ENCODE measurements at regions not wholly inside any gene's neighbourhood (a gene's known extent, or its start where the extent isn't known, plus 50 kb on each side); places are given as distances from the start of the nearest gene placed in this dataset.
"Not testable (repeated sequence)": the region's sequence is repeated elsewhere in the genome, so short reads cannot be mapped to it uniquely, and the experiment has no call there.

DNA sequence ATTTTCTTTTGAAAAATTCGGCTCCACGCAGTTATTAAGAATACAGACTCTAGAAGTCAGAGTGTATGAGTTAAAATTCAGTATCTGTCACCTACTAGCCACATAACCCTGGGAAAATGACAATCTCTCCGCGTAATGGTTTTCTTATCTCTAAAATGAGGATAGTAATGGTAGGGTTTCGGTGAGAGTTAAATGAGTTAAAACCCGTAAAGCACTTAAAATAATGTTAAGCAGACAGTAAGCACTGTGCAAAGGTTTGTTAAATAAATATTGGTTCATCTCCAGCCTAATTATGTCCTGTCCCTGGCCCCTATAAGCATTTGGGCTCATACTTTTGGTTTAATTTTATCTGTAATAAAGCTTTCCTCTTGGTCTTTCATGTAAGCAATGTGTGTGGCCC lies 350.8 kb upstream of the GRIA3 start:
- no peak for DNase-seq

DNA sequence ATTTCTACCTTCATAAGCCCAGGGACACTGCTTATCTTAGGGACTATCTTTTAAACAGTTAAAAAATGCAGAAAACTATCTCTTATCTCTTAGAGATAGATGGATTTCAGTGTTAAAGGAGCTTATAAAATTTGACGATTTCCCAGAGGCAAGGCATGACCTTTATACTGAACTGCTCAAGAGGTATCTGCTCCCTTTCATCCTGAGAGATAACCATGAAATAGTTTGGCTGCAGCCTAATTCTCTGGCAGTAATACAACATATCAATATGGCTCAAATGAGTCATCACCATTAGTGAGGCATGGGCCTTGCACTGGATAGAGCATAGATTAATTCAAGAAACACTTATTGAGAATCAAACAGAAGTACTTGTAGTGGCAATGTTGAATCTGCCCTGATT lies 348.2 kb upstream of the GRIA3 start:
- no peak for DNase-seq

DNA sequence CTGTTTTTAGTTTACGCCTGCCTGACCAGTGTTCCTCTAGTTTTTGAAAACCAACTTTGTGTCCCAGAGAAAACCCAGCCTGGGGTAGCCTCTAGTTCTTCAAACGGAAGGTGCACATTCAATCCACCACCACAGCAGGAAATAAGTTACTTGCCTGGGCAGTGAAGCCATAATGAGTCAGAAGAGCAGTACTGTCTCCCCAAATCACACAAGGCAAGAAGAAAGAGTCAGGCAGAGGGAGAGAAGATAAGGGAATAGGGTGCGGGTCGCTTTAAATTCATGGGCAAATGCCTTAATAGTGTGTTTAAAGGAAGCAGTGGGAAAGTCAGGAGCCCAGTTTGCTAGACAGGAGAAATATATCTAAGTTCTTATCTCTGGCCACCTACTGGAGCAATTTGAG lies 333.8 kb upstream of the GRIA3 start:
- DNase-seq: no peak

DNA sequence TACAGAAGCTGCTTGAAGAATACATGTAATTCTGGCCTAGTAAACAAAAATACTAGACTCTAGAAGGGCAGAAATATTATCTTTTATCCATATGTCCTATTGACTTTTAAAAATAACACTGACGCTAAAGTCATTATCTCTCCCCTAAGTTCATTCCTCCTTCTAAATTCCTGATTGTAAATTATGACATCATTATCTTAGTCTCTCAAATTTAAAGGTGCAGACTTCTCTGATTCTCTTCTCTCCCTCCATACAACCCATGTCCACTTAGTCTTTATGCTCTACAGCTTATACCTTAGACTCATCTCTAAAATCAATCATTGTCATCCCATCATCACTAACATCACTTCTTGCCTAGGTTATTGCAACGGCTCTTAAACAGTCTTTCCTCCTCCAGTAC lies 327.9 kb upstream of the GRIA3 start:
- DNase-seq: no peak

DNA sequence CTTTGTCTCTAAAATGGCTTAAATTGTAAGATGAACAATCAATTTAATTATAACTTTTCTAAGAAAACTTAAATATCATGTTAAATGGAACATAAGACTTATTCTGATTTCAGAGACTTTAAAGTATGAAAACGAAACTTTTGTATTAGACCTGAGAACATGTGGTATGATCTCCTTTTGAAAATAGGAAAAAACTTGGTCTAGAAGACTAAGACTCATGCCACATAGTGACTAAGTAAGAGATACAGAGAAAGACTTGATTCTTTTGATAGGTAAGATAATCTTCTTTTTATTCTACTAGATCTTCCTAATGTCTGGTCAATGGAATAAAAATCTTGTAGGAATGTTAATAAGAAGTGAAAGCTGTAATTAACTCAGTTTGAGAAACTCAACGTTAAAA lies 326.3 kb upstream of the GRIA3 start:
- no peak for DNase-seq

DNA sequence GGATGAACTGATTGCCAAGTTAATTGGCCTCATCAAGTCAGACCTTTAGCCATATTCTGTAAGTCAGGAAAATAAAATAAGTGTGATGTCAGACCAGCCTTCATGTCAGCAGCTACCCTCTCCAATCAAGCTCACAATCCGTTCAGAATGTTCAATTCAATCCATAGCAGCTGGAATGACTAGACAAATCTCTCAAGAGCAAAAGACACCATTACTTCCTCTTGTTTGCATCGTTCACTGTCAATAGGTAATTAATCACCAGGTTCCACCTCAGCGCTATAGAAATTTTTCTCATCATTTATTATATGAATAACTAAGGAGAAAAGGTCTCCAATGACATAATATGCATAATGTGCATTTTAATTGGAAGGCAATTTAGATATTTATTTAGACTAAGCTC lies 321.0 kb upstream of the GRIA3 start:
- DNase-seq: no peak

DNA sequence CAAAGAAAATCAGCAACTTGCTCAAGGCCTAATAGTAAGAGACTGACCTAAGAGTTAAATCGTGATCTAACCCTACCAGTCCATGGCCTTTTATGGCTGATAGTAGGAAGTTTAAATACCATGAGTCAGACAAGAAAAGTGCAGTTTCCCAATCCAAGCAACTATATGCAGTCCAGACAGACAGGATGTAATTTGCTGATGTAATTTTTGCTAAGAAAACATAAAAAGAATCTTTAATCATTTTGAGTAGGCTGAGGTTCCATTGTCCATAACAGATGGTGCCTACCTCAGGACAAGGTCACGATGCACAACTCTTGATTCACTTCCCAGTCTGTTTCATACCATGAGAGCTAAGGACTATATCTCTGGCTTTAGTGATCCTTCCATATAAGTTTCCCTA lies 317.5 kb upstream of the GRIA3 start:
- no peak for DNase-seq

DNA sequence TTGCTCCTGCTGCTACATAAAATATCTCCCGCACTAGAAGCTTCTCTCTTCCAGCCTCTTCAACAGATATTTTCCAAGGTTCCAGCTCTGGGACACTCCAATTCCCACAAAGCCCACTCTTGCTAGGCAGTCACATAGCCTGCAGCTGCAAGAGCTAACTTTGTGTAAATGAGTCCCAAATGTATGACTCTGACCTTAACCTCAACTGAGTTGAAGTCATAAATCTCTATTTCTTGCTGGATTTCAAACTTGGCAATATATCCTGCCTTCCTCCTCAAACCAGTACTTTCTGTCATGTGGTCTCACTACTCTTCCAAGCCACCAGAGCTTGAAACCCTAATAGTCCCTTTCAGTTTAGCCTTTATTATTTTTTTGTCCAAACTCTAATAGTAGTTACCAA lies 315.4 kb upstream of the GRIA3 start:
- DNase-seq: no peak

DNA sequence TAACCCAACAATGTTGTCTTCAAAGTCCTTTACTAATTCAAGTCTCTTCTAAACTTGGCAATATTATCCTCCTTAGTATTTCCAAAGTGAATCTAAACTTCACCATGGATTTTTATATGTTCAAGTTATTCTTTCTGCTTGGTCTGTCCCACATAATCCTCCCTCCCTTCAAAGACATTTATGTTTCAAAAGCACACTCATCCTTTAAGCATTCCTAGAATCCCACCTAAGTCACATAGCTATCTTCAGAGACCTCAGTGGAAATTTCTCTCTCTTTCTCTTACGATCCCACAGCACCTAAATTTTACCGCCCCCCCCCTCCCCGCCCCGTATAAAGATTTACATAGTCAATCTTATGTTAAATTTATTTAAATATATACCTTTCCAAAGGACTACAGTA lies 314.9 kb upstream of the GRIA3 start:
- DNase-seq: no peak

DNA sequence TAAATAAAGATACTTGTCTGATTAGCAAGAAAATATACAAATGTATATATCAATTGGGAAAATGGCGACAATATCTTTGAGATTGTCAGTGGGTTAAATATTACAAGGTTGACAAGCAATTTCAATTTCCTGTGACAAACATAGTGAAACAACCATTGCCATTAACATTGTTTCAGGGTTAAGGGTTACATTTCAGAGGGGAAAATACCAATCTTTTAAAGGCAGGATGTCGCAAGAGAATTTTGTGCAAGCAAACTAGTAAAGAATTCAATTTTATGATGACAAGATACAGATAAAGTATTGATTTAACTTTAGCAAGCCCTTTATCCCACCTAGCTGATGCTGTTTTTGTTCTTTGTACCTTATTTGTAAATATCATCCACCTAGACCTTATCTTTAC lies 305.8 kb upstream of the GRIA3 start:
- no peak for DNase-seq

DNA sequence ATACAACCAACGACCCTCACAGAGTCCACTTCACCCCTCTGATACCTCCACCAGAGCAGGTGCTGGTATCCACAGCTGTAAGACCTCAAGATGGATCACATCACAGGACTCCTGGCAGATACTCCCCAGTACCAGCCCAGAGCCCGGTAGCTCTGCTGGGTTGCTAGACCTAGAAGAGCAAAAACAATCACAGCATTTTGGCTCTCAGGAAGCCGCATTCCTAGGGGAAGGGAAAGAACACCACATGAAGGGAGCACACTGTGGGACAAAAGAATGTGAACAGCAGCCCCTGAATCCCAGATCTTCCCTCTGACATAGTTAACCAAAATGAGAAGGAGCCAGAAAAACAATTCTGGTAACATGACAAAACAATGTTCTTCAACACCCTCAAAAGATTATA lies 303.1 kb upstream of the GRIA3 start:
- no peak for DNase-seq

DNA sequence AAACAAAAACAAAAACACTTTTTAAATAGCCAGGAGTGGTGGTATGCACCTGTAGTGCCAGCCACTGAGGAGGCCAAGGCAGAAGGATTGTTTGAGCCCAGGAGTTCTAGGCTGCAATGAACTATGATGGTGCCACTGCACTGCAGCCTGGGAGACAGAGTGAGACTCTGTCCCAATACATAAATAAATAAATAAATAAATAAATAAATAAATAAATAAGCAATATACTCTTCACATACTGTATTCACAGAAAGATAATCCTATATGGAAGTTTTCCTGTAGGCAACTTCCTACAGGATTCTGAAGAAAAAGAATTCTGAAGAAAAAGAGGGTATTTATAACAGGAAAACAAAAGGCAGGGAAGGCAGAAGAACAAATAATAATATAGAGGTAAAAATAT lies 293.3 kb upstream of the GRIA3 start:
- no peak for DNase-seq

DNA sequence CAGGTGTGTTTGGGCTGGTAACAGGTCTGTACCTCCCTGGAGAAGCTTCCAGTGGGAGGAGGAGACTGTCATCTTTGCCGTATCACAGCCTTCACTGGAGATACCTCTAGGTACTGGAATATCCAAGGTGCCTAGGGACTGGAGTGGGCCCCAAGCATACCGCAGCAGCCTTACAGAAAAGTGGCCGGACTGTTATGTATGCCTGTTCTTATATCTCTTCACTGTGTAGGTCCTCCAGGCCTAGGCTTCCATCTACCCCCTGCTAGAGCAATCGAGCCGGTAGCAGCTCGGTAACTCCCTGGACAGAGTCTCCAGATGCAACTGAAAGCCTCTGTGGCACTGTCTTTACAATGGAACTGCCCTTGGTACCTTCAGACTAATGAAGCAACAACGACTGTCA lies 277.4 kb upstream of the GRIA3 start:
- DNase-seq: no peak

DNA sequence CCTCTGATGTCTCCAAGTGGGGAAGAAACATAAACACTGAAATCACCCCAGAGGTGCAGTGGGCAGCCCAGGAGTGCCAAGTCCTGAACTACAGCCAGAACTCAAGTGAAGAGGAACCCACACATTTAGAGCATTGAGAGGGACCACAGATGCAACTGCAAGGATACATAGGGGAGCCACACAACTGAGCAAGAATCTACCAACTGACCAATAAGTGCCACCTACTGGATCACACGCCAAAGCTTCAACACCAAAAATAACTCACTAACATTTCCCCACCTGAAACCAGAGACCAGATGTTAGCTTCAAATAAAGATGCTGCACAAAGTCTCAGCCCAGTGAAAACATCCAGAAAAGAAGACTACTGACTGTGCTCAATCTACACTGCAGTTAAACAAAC lies 276.7 kb upstream of the GRIA3 start:
- no peak for DNase-seq

DNA sequence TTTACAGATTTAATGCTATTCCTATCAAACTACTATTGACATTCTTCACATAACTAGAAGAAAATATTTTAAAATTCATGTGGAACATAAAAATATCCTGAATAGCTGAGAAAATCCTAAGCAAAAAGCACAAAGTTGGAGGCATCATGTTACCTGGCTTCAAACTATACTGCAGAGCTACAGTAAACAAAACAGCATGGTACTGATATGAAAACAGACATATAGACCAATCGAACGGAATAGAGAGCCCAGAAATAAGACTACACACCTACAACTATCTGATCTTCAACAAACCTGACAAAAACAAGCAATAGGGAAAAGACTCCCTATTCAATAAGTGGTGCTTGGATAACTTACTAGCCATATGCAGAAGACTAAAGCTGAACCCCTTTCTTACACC lies 273.4 kb upstream of the GRIA3 start:
- DNase-seq: no peak

DNA sequence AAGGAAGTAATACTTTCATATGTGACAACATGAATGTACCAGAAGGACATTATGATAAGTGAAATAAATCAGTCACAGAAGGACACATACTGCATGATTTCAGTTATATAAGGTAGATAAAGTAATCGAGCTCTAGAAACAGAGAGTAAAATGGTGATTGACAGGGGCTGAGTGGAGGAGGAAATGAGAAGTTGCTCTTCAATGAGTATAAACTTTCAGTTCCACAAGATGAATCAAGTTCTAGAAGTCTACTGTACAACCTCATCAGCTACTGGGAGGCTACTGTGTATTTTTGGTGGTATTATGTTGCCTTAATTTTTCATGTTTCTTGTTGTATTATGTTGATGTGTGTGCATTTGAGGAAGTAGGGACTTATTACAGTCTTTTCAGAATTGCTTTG lies 270.9 kb upstream of the GRIA3 start:
- no peak for DNase-seq

DNA sequence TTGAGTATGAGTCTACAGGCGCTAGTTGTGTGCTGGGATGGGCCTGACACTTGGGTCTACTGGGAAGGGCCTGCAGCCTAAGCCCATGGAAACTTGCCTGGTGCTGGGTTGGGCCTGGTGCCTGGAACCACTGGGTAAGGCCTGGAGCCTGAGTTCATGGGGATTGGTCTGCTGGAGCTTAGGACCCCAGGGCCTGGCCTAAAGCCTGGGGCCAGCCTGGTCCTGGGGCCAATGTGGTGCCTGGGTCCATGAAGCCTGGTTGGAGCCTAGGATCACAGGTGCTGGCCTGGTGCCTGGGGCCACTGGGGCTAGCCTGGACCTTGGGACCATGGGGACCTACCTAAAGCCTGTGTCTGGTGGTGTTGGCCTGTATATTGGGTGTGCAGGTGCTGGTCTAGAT lies 270.3 kb upstream of the GRIA3 start:
- no peak for DNase-seq

DNA sequence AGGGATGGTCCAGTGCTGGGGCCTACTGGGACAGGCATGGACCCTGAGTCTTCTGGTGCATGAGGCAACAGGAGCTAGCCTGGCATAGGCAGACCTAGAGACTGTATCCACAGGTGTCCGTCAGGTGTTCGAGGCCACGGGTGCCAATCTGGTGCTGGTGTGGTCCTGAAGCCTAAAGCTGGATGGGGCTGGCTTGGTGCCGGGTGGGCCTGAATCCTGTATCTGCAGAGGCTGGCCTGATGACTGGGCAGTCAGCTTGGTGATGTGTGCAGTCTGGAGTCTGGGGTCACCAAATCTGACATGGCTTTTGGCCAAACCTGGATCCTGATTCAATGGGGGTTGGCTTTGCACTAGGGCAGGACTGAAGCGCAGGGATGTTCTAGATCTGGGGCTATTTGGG lies 269.8 kb upstream of the GRIA3 start:
- no peak for DNase-seq

DNA sequence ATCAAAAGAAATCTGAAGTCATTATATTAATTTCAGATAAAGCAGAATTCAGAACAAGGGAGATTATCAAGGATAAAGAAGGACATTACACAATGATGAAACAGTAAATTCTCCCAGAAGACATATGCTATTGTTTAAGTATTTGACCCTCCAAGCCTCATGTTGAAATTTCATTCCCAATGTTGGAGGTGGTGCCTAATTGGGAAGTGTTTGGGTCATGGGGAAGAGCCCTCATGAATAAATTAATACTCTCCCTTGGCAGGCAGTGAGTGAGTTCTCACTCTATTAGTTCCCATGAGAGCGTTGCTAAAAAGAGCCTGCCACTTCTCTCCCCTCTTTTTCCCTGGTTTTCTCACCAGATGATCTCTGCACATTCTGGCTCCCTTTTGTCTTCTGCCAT lies 249.9 kb upstream of the GRIA3 start:
- DNase-seq: no peak

DNA sequence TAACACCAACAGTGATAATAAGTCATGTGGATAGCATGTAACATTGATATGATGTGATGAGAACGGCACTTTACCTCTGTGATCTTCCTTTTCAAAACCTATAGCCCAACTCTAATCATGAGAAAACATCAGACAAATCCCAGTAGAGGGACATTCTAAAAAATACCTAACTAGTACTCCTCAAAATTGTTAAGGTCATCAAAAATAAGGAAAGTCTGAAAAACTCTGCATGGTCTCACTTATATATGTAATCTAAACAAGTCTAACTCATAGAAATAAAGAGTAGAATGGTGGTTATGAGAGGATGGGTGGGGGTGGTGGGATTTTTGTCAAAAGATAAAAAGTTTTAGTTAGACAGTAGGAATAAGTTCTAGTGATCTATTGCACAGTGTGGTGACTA lies 243.9 kb upstream of the GRIA3 start:
- DNase-seq: no peak

DNA sequence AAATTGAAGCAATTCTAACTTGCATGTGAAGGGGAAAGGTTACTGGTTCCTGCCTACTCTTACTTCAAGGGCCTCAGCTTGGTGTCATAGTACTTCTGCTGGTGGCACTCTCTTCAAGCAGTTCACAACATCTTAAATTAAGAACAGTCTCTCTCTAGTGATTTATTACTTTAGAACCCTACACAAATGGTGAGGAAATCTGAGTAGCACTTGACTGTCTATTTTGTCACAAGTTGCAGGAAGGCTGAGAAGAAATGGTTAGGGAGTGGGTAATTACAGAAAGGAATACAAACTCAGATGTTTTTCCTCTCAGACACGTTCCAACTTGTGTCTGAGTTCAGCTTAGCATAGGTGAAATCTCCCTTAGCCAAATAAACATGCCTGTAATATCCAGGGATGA lies 242.3 kb upstream of the GRIA3 start:
- no peak for DNase-seq

DNA sequence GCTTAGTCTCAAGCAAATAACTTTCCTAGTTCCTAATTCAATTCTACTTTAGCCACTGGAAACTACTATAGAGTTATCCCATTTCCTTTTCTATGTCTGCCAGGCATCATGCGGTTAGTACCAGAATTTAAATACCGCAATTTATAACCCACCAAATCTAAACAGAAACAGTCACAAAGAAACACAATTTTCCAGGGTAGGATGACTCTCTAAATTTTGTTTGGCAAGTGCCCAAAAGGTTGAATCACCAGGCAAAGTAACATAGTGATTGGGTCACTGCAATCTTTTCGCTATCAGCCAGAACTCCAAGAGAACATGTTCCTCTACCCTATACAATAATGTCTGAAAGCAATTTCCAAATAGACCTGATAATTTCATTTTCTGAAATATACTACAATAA lies 240.2 kb upstream of the GRIA3 start:
- DNase-seq: no peak

DNA sequence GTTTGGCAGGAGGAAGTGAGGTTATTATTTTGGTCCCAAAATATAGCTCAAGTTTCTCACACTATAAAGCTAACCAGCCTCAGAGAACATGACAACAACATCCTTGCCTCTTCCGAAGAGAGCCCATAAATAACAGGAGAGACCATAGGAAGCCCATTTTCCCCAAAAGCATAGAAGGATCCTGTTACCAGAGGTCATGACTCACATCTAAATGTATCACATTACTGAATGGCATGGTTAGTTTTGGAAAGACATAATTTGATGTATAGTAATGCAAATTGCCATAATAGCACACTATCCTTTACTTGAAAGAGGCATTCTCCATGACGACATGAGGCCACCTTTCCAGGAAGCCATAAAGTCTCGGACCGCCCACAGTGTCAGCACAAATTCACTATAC lies 238.8 kb upstream of the GRIA3 start:
- DNase-seq: no peak

DNA sequence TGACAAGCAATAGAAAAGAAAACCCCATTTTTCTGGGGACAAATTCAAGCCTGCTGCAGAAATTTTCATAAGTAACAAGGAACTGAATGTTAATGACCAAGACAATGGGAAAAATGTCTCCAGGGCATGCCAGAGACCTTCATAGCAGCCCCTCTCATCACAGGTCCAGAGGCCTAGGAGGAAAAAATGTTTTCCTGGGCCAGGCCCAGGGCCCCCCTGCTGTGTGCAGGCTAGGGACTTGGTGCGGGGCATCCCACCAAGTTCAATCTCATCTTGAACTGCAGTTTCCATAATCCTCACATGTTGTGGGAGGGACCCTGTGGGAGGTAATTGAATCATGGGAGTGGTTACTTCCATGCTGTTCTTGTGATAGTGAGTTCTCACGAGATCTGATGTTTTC lies 211.5 kb upstream of the GRIA3 start:
- DNase-seq: no peak

DNA sequence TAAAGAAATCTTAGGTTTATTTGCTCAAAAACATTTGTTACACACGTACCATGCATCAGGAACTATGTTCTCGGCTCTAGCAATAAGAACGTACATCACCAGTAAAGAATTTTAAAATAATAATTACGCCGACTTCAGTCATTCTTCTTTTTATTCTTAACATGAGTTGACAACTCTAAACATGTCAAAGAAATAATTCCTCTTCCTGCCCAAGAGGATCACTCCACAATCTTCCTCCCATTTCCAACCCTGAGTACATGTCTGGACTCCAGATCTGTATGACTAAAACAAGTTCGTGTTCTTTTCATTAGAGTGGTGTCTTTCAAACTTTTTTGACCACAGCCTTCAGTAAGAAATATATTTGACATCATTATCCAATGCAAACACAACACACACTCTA lies 201.6 kb upstream of the GRIA3 start:
- DNase-seq: no peak

DNA sequence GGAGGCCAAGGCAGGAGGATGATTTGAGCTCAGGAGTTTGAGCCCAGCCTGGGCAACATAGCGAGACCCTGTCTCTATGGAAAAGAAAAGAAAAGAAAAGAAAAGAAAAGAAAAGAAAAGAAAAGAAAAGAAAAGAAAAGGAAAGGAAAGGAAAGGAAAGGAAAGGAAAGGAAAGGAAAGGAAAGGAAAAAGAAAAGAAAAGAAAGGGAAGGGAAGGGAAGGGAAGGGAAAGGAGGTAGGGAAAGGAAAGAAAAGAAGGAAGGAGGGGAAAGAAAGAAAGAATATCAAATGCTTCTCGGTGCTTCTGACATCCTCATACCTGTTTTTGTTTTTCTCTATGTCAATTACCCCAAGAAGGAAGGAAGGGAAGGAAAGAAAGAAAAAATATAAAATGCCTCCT lies 181.2 kb upstream of the GRIA3 start:
- DNase-seq: not testable (repeated sequence)

DNA sequence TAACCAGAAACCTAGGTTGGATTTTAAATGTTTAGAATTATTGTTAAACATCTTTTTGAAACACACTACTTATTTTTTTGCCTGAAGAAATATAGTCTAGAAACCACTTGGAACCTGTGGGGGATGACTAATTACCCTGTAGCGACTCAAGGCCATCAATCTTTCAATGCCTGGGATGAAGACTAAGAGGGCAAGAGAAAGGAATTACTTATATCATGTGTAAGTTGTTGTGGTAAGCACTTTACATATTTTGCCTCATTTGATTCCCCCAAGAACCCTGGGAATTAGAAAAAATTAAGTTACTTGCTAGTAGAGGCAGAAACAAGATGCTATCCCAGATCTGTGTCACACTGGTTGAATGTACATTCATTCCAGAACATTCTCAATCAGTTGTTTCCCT lies 170.9 kb upstream of the GRIA3 start:
- no peak for DNase-seq

Measured in NCI-H82 (cell line).